K562 (cell line): ENCODE measurements at regions not wholly inside any gene's neighbourhood (a gene's known extent, or its start where the extent isn't known, plus 50 kb on each side); places are given as distances from the start of the nearest gene placed in this dataset.

Experiments used
- ATAC-seq: fragments of 200-7000 bp; cut with Tn5 transposase; 3 replicates; pipeline ENCODE4 v1.9.1; 2020; ENCODE audit warnings: moderate library complexity
- BruUV-seq: library from RNA; stranded (reverse); fragments of 400-500 nt; replicated peaks from 2 replicates; lab custom pipeline; 2021; lab: Mats Ljungman, UMichigan
- CTCF ChIA-PET: fragments of 300-600 bp; formaldehyde crosslinking; extraction: SDS; loops from one replicate; lab custom pipeline; 2021; ENCODE audit warnings: low intra/inter-chr PET ratio; lab: Yijun Ruan, JAX
- POLR2A ChIA-PET: fragments of 300-600, 350-650 bp; sonication (Branson Sonifier 250); formaldehyde crosslinking; extraction: SDS; loops from one replicate; lab custom pipeline; 2021; ENCODE audit warnings: antibody characterized with exemption, inconsistent platforms; lab: Yijun Ruan, JAX
- DNase-seq, 4 experiments: peaks; one replicate each; pipeline versions ENCODE4 v3.0.0 to v3.0.0-alpha.2; 2011 to 2018; ENCODE audit warnings: low spot score in 3 of 4, mixed read lengths in 3 of 4; ENCODE audit errors: extremely low read depth in 1 of 4
- FAIRE-seq: peaks from 2 replicates; lab custom pipeline; 2011; peaks lifted over from hg19 to GRCh38; lab: Jason Lieb, UNC
- H2AFZ ChIP-seq: 2 replicates; pipeline ENCODE4 v1.6.0; 2011; ENCODE audit warnings: low read depth, low read length, control low read depth, inconsistent platforms
- H3K27ac ChIP-seq: fragments of 200-600 bp; 3 replicates; pipeline ENCODE4 v1.8.0; 2011; ENCODE audit warnings: low read depth, mild to moderate bottlenecking, control low read depth, inconsistent platforms, low read length, moderate library complexity, mixed read lengths; ENCODE audit errors: extremely low read depth
- H3K27me3 ChIP-seq, 2 experiments: fragments of 300-600 bp in 1 of 2; 2 replicates in 1 of 2; 3 replicates in 1 of 2; pipeline versions ENCODE4 v1.6.0 to v1.8.0; 2011; ENCODE audit warnings: inconsistent platforms in 2 of 2, low read length in 2 of 2, mild to moderate bottlenecking in 1 of 2, mixed read lengths in 1 of 2, moderate library complexity in 1 of 2; ENCODE audit not compliant: control insufficient read depth in 2 of 2, insufficient read depth in 2 of 2
- H3K36me3 ChIP-seq: fragments of 300-600 bp; 3 replicates; pipeline ENCODE4 v1.8.0; 2011; ENCODE audit warnings: mild to moderate bottlenecking, low read length, inconsistent platforms; ENCODE audit not compliant: control insufficient read depth, insufficient read depth
- H3K4me1 ChIP-seq, 2 experiments: fragments of 200-600 bp in 1 of 2; replicated peaks in 1 of 2; 2 replicates in 1 of 2; 3 replicates in 1 of 2; pipeline versions ENCODE4 v1.5.1 to v1.8.0; 2011; ENCODE audit warnings: inconsistent platforms in 2 of 2, low read length in 2 of 2, mild to moderate bottlenecking in 1 of 2, mixed read lengths in 1 of 2, moderate library complexity in 1 of 2; ENCODE audit not compliant: control insufficient read depth in 2 of 2, insufficient read depth in 2 of 2
- H3K4me2 ChIP-seq: 2 replicates; pipeline ENCODE4 v1.6.1; 2011; ENCODE audit warnings: low read length, control low read depth, inconsistent platforms, mixed read lengths; ENCODE audit not compliant: insufficient read depth
- H3K4me3 ChIP-seq: fragments of 200-600 bp; sonication (generic), shearing (Covaris generic); 2 replicates; pipeline ENCODE4 v1.5.1; 2016; ENCODE audit warnings: control low read depth, inconsistent platforms
- H3K79me2 ChIP-seq: fragments of 200-600 bp; 3 replicates; pipeline ENCODE4 v1.8.0; 2011; ENCODE audit warnings: low read length, inconsistent platforms; ENCODE audit not compliant: control insufficient read depth, insufficient read depth
- H3K9ac ChIP-seq, 2 experiments: 2 replicates each; pipeline versions ENCODE4 v1.6.0 to v1.6.1; 2011; ENCODE audit warnings: low read depth in 2 of 2, low read length in 2 of 2, control low read depth in 1 of 2, inconsistent platforms in 1 of 2, mild to moderate bottlenecking in 1 of 2, mixed read lengths in 1 of 2; ENCODE audit not compliant: insufficient read depth in 1 of 2
- H3K9me1 ChIP-seq: one replicate; pipeline ENCODE4 v1.6.0; 2011; ENCODE audit warnings: inconsistent platforms, mild to moderate bottlenecking, low read length, moderate library complexity; ENCODE audit not compliant: control insufficient read depth, insufficient read depth
- H3K9me3 ChIP-seq: replicated peaks from 2 replicates; pipeline ENCODE4 v1.5.1; 2011; ENCODE audit warnings: low read depth, low read length, inconsistent platforms; ENCODE audit not compliant: control insufficient read depth, insufficient read depth
- H4K20me1 ChIP-seq: replicated peaks from 2 replicates; pipeline ENCODE4 v1.6.1; 2011; ENCODE audit warnings: low read length, inconsistent platforms, mixed read lengths; ENCODE audit not compliant: control insufficient read depth, insufficient read depth
- ARID2 ChIP-seq: fragments of 450-650 bp; IDR thresholded peaks from 2 replicates; pipeline ENCODE4 v1.6.1; 2017; ENCODE audit warnings: antibody characterized with exemption, mild to moderate bottlenecking
- ARNT ChIP-seq, 2 experiments: fragments of 450-650 bp; IDR thresholded peaks; 2 replicates each; pipeline ENCODE4 v1.6.1; 2016; ENCODE audit warnings: mild to moderate bottlenecking in 1 of 2
- ATF1 ChIP-seq, 2 experiments: fragments of 450-650 bp in 1 of 2; IDR thresholded peaks; 2 replicates each; pipeline ENCODE4 v1.6.1; 2016; ENCODE audit warnings: missing compliant biosample characterization in 1 of 2, missing genetic modification characterization in 1 of 2
- CREB3L1 ChIP-seq: fragments of 450-650 bp; IDR thresholded peaks from 2 replicates; pipeline ENCODE4 v1.6.1; 2014; ENCODE audit warnings: low read depth, mild to moderate bottlenecking, moderate library complexity, borderline replicate concordance
- EZH2 ChIP-seq: IDR thresholded peaks from 2 replicates; pipeline ENCODE4 v1.6.1; 2012; ENCODE audit warnings: low read depth, mild to moderate bottlenecking, inconsistent platforms, low read length, borderline replicate concordance
- FOXO4 ChIP-seq: fragments of 450-650 bp; formaldehyde crosslinking; IDR thresholded peaks from 2 replicates; pipeline ENCODE4 v1.4.0; 2020; ENCODE audit warnings: mild to moderate bottlenecking, moderate library complexity
- KLF13 ChIP-seq: fragments of 450-650 bp; IDR thresholded peaks from 2 replicates; pipeline ENCODE4 v1.6.1; 2016; ENCODE audit warnings: missing genetic modification characterization, low read depth, mild to moderate bottlenecking, missing compliant biosample characterization, moderate library complexity, borderline replicate concordance
- MBD1 ChIP-seq: fragments of 250-450 bp; sonication (Bioruptor Pico); IDR thresholded peaks from 2 replicates; pipeline ENCODE4 v1.8.0; 2022; ENCODE audit warnings: inconsistent platforms
- NCOA1 ChIP-seq: fragments of 450-650 bp; IDR thresholded peaks from 2 replicates; pipeline ENCODE4 v1.6.1; 2016; ENCODE audit warnings: low read depth
- NEUROD1 ChIP-seq: fragments of 150-350 bp; IDR thresholded peaks from 2 replicates; pipeline ENCODE4 v1.6.1; 2014; ENCODE audit warnings: borderline replicate concordance, low read length, low read depth; ENCODE audit not compliant: partially characterized antibody
- NR0B1 ChIP-seq: fragments of 450-650 bp; IDR thresholded peaks from one replicate; pipeline ENCODE4 v1.6.1; 2018; ENCODE audit warnings: mild to moderate bottlenecking, moderate library complexity; ENCODE audit not compliant: partially characterized antibody
- NUFIP1 ChIP-seq: fragments of 450-650 bp; IDR thresholded peaks from 2 replicates; pipeline ENCODE4 v1.6.1; 2018; ENCODE audit not compliant: partially characterized antibody
- PHB ChIP-seq: fragments of 250-450 bp; sonication (Bioruptor Pico); IDR thresholded peaks from 2 replicates; pipeline ENCODE4 v1.5.0; 2021
- PRMT5 ChIP-seq: sonication (generic); formaldehyde crosslinking; IDR thresholded peaks from 2 replicates; pipeline ENCODE4 v1.5.0; 2020; ENCODE audit warnings: missing genetic modification reagents
- RB1 ChIP-seq: fragments of 450-650 bp; IDR thresholded peaks from 2 replicates; pipeline ENCODE4 v1.6.1; 2017; ENCODE audit warnings: low read depth, mild to moderate bottlenecking
- RBFOX2 ChIP-seq: fragments of 200-400 bp; formaldehyde crosslinking; IDR thresholded peaks from 2 replicates; pipeline ENCODE4 v1.6.1; 2017; ENCODE audit warnings: low read depth, mild to moderate bottlenecking, low read length, moderate library complexity
- SIRT6 ChIP-seq: IDR thresholded peaks from one replicate; pipeline ENCODE4 v1.6.1; 2012; ENCODE audit warnings: low read depth, mild to moderate bottlenecking, control low read depth, inconsistent platforms, low read length, moderate library complexity
- SNRNP70 ChIP-seq: fragments of 200-400 bp; formaldehyde crosslinking; optimal IDR thresholded peaks from 2 replicates; pipeline ENCODE3; 2017; ENCODE audit warnings: low read depth, low read length
- TFAM ChIP-seq: fragments of 250-450 bp; sonication (Bioruptor Pico); conservative IDR thresholded peaks from 2 replicates; pipeline ENCODE4 v1.5.0; 2021; ENCODE audit warnings: mild to moderate bottlenecking, moderate library complexity
- ZNF175 ChIP-seq: fragments of 200-800 bp; sonication (Bioruptor generic); IDR thresholded peaks from 2 replicates; pipeline ENCODE4 v1.6.1; 2016; ENCODE audit warnings: low read depth, mild to moderate bottlenecking, missing genetic modification characterization, missing compliant biosample characterization
- WGBS: fragments of 100-300 bp; shearing (Covaris generic); methylation state at CpG from one replicate; pipeline ENCODE4 v1.1.6; 2016; ENCODE audit warnings: low coverage, mixed read lengths; ENCODE audit not compliant: insufficient coverage; ENCODE audit errors: missing lambda C conversion rate; 5-methylcytosine and 5-hydroxymethylcytosine counted together
- in situ Hi-C: fragments of 300-500 bp; cut with MboI; formaldehyde crosslinking; loops from 4 replicates; pipeline ENCODE4 v1.15.0; 2018; ENCODE audit warnings: inconsistent platforms, mixed read lengths
- intact Hi-C: fragments of 100-400 bp; cut with micrococcal nuclease; formaldehyde crosslinking; loops from 2 replicates; pipeline ENCODE4 v1.14.2; 2022

- WGBS, result 0% methylated on average over 1 of the region's 1 CpG
- ATAC-seq, result no peak
- Histone ChIP-seq H3K4me1 (no peaks in the 10 kb centered on the region), H3K9me3 (no peaks in the 10 kb centered on the region), H3K36me3 (no peaks in the 10 kb centered on the region), H3K9ac (no peak overlapping the region), H3K79me2 (no peaks in the 10 kb centered on the region), H3K4me2 (no peak overlapping the region), H3K27me3 (no peaks in the 10 kb centered on the region), H2AFZ (no peak overlapping the region), H3K9me1 (no peaks in the 10 kb centered on the region), H4K20me1 (no peaks in the 10 kb centered on the region), H3K4me3 (no peak overlapping the region), H3K27ac (no peak overlapping the region)
- POLR2A ChIA-PET, result no interaction called here
- intact Hi-C loops, result no loop called here
- TF ChIP-seq CREB3L1 (no peak), SNRNP70 (no peak), NUFIP1 (no peak), SIRT6 (no peak), PRMT5 (CRISPR knock-in tag) (no peak), KLF13 (no peak), NCOA1 (no peak), ZNF175 (CRISPR knock-in tag) (no peak), EZH2 (no peak), NR0B1 (no peak), RB1 (no peak), MBD1 (CRISPR knock-in tag) (no peak), ATF1 (CRISPR knock-in tag; IDR thresholded peaks at IDR 0.05) (no peak), ATF1 (tag; IDR thresholded peaks at IDR 0.05) (no peak), ARID2 (no peak), NEUROD1 (no peak), RBFOX2 (no peak), FOXO4 (CRISPR knock-in tag) (no peak), ARNT (IDR thresholded peaks at IDR 0.05) (no peak), TFAM (CRISPR knock-in tag) (no peak), PHB (CRISPR knock-in tag) (no peak)
- FAIRE-seq, result no peak
- CTCF ChIA-PET, result no interaction called here
- no peak for DNase-seq
- BruUV-seq, result no TSS peak
- in situ Hi-C loops, result no loop called here
These were observed 377.4 kb upstream of the CRIM1 start for GRCh38 chr2:35978218-35978617.
